Esophagus muscularis mucosa (tissue), 4 donors: ENCODE measurements at regions not wholly inside any gene's neighbourhood (a gene's known extent, or its start where the extent isn't known, plus 50 kb on each side); places are given as distances from the start of the nearest gene placed in this dataset.

Experiments used
- EP300 ChIP-seq: sonication (generic); formaldehyde crosslinking; IDR thresholded peaks from one replicate; pipeline ENCODE4 v1.6.1; 2017; ENCODE audit warnings: antibody characterized with exemption
- POLR2A ChIP-seq: fragments of 450-650 bp; IDR thresholded peaks from one replicate; pipeline ENCODE4 v1.6.1; 2017; ENCODE audit warnings: antibody characterized with exemption, moderate library complexity, mild to moderate bottlenecking, low read depth
- POLR2AphosphoS5 ChIP-seq, 2 donors: sonication (generic); formaldehyde crosslinking; IDR thresholded peaks; one replicate each; pipeline ENCODE4 v1.6.1; 2017; ENCODE audit warnings: antibody characterized with exemption in 2 of 2
- TF ChIP-seq, protein P1 (sequence below), 3 experiments: fragments of 200-600 bp in 2 of 3; fragments of 450-650 bp in 1 of 3; sonication (generic) in 2 of 3; IDR thresholded peaks; one replicate each; pipeline ENCODE4 v1.5.1; 2017 to 2019; ENCODE audit warnings: antibody characterized with exemption in 3 of 3, mild to moderate bottlenecking in 2 of 3, moderate library complexity in 1 of 3

DNA sequence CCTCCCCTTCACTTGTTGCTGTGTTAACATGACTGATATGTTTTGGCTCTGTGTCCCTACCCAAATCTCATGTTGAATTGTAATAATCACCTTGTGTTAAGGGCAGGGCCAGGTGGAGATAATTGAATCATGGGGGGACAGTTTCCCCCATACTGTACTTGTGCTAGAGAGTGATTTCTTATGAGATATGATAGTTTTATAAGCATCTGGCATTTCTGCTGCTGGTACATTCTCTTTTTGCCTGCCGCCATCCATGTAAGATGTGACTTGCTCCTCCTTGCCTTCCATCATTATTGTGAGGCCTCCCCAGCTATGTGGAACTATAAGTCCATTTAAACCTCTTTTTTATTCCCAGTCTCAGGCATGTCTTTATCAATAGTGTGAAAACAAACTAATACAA, 185.0 kb downstream of the TBX18 start:
- TF ChIP-seq, protein P1, sequence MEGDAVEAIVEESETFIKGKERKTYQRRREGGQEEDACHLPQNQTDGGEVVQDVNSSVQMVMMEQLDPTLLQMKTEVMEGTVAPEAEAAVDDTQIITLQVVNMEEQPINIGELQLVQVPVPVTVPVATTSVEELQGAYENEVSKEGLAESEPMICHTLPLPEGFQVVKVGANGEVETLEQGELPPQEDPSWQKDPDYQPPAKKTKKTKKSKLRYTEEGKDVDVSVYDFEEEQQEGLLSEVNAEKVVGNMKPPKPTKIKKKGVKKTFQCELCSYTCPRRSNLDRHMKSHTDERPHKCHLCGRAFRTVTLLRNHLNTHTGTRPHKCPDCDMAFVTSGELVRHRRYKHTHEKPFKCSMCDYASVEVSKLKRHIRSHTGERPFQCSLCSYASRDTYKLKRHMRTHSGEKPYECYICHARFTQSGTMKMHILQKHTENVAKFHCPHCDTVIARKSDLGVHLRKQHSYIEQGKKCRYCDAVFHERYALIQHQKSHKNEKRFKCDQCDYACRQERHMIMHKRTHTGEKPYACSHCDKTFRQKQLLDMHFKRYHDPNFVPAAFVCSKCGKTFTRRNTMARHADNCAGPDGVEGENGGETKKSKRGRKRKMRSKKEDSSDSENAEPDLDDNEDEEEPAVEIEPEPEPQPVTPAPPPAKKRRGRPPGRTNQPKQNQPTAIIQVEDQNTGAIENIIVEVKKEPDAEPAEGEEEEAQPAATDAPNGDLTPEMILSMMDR (IDR thresholded peaks at IDR 0.05), result no peak
- no peak for TF ChIP-seq POLR2A
- TF ChIP-seq POLR2AphosphoS5 (IDR thresholded peaks at IDR 0.05), result no peak
- no peak for TF ChIP-seq EP300
